H9 (cell line): ENCODE measurements at regions not wholly inside any gene's neighbourhood (a gene's known extent, or its start where the extent isn't known, plus 50 kb on each side); places are given as distances from the start of the nearest gene placed in this dataset.

Experiments
- DNase-seq: peaks from one replicate; pipeline ENCODE4 v3.0.0-alpha.2; 2017
- H2AFZ ChIP-seq: one replicate; pipeline ENCODE4 v1.6.1; 2013; ENCODE audit warnings: mild to moderate bottlenecking, low read length, control low read depth, moderate library complexity
- H2AK5ac ChIP-seq: 2 replicates; pipeline ENCODE4 v1.6.1; 2013; ENCODE audit warnings: low read length, control low read depth, mixed read lengths; ENCODE audit not compliant: insufficient read length
- H2BK120ac ChIP-seq: one replicate; pipeline ENCODE4 v1.6.1; 2013; ENCODE audit warnings: low read depth, mild to moderate bottlenecking, low read length, control low read depth, inconsistent platforms; ENCODE audit not compliant: poor library complexity, severe bottlenecking
- H2BK12ac ChIP-seq: 2 replicates; pipeline ENCODE4 v1.6.1; 2013; ENCODE audit warnings: low read length, control low read depth, mixed read lengths, low read depth; ENCODE audit not compliant: insufficient read length
- H2BK15ac ChIP-seq: 2 replicates; pipeline ENCODE4 v1.6.1; 2013; ENCODE audit warnings: low read depth, low read length, control low read depth
- H2BK20ac ChIP-seq: one replicate; pipeline ENCODE4 v1.6.1; 2013; ENCODE audit warnings: low read depth, mild to moderate bottlenecking, low read length, control low read depth, inconsistent platforms; ENCODE audit not compliant: poor library complexity, severe bottlenecking
- H2BK5ac ChIP-seq: 2 replicates; pipeline ENCODE4 v1.6.1; 2013; ENCODE audit warnings: low read length, control low read depth, mixed read lengths; ENCODE audit not compliant: insufficient read length
- H3K14ac ChIP-seq: 2 replicates; pipeline ENCODE4 v1.6.1; 2013; ENCODE audit warnings: low read length, control low read depth; ENCODE audit not compliant: insufficient read depth
- H3K18ac ChIP-seq: 2 replicates; pipeline ENCODE4 v1.6.1; 2013; ENCODE audit warnings: low read depth, mild to moderate bottlenecking, mixed read lengths, low read length, control low read depth; ENCODE audit not compliant: insufficient read length
- H3K23ac ChIP-seq: 2 replicates; pipeline ENCODE4 v1.6.1; 2013; ENCODE audit warnings: low read length, control low read depth, mixed read lengths, low read depth; ENCODE audit not compliant: insufficient read length
- H3K23me2 ChIP-seq: 2 replicates; pipeline ENCODE4 v1.6.1; 2013; ENCODE audit warnings: low read depth, mild to moderate bottlenecking, mixed read lengths, low read length, control low read depth; ENCODE audit not compliant: insufficient read length, poor library complexity, severe bottlenecking
- H3K27ac ChIP-seq: 2 replicates; pipeline ENCODE4 v1.5.1; 2013; ENCODE audit warnings: low read length, control low read depth, mixed read lengths, low read depth; ENCODE audit not compliant: insufficient read length
- H3K27me3 ChIP-seq: 2 replicates; pipeline ENCODE4 v1.6.1; 2013; ENCODE audit warnings: low read length, control low read depth, inconsistent platforms; ENCODE audit not compliant: insufficient read depth
- H3K4ac ChIP-seq: 2 replicates; pipeline ENCODE4 v1.6.1; 2013; ENCODE audit warnings: low read depth, mild to moderate bottlenecking, control low read depth, inconsistent platforms, low read length, moderate library complexity
- H3K4me1 ChIP-seq: 2 replicates; pipeline ENCODE4 v1.6.1; 2013; ENCODE audit warnings: low read length, control low read depth, inconsistent platforms; ENCODE audit not compliant: insufficient read depth
- H3K4me2 ChIP-seq: 2 replicates; pipeline ENCODE4 v1.6.1; 2013; ENCODE audit warnings: low read length, control low read depth, mixed read lengths; ENCODE audit not compliant: insufficient read length, insufficient read depth
- H3K56ac ChIP-seq: 2 replicates; pipeline ENCODE4 v1.6.1; 2013; ENCODE audit warnings: low read depth, mild to moderate bottlenecking, mixed read lengths, low read length, control low read depth; ENCODE audit not compliant: insufficient read length
- H3K79me1 ChIP-seq: 2 replicates; pipeline ENCODE4 v1.6.1; 2013; ENCODE audit warnings: low read depth, mild to moderate bottlenecking, moderate library complexity, low read length, control low read depth, inconsistent platforms; ENCODE audit not compliant: insufficient read depth, poor library complexity, severe bottlenecking
- H3K79me2 ChIP-seq: 2 replicates; pipeline ENCODE4 v1.6.1; 2013; ENCODE audit warnings: low read length, control low read depth, inconsistent platforms; ENCODE audit not compliant: insufficient read depth
- H3K9ac ChIP-seq: 2 replicates; pipeline ENCODE4 v1.6.1; 2013; ENCODE audit warnings: low read length, control low read depth, mixed read lengths; ENCODE audit not compliant: insufficient read length; ENCODE audit errors: extremely low read depth
- H3K9me3 ChIP-seq: one replicate; pipeline ENCODE4 v1.6.1; 2013; ENCODE audit warnings: low read depth, low read length, inconsistent platforms; ENCODE audit not compliant: control insufficient read depth
- H3T11ph ChIP-seq: one replicate; pipeline ENCODE4 v1.6.1; 2013; ENCODE audit warnings: mild to moderate bottlenecking, low read length, control low read depth, inconsistent platforms
- H4K20me1 ChIP-seq: one replicate; pipeline ENCODE4 v1.6.1; 2013; ENCODE audit not compliant: control insufficient read depth, insufficient read length, insufficient read depth
- H4K5ac ChIP-seq: 2 replicates; pipeline ENCODE4 v1.6.1; 2013; ENCODE audit warnings: low read depth, mild to moderate bottlenecking, mixed read lengths, low read length, control low read depth; ENCODE audit not compliant: insufficient read length
- H4K8ac ChIP-seq: replicated peaks from 2 replicates; pipeline ENCODE4 v1.6.1; 2013; ENCODE audit warnings: low read length, control low read depth, mixed read lengths, low read depth; ENCODE audit not compliant: insufficient read length
- H4K91ac ChIP-seq: 2 replicates; pipeline ENCODE4 v1.6.1; 2013; ENCODE audit warnings: low read depth, mild to moderate bottlenecking, moderate library complexity, mixed read lengths, low read length, control low read depth; ENCODE audit not compliant: insufficient read length
- H3K27ac Mint-ChIP-seq, 3 experiments: 2 replicates in 2 of 3; 3 replicates in 1 of 3; pipeline ENCODE4 v1.8.0; 2020 to 2021; ENCODE audit warnings: mixed read lengths in 3 of 3, mild to moderate bottlenecking in 1 of 3, moderate library complexity in 1 of 3
- H3K27me3 Mint-ChIP-seq: 2 replicates; pipeline ENCODE4 v1.8.0; 2021; ENCODE audit warnings: low read depth, mild to moderate bottlenecking, moderate library complexity, mixed read lengths
- H3K36me3 Mint-ChIP-seq, 3 experiments: 2 replicates in 2 of 3; 3 replicates in 1 of 3; pipeline ENCODE4 v1.8.0; 2020 to 2021; ENCODE audit warnings: low read depth in 3 of 3, mixed read lengths in 3 of 3; ENCODE audit not compliant: insufficient read depth in 1 of 3
- H3K4me1 Mint-ChIP-seq, 2 experiments: 2 replicates each; pipeline ENCODE4 v1.8.0; 2020; ENCODE audit warnings: mixed read lengths in 2 of 2
- H3K4me3 Mint-ChIP-seq, 2 experiments: 2 replicates in 1 of 2; 3 replicates in 1 of 2; pipeline ENCODE4 v1.8.0; 2020 to 2021; ENCODE audit warnings: mild to moderate bottlenecking in 2 of 2, mixed read lengths in 2 of 2, moderate library complexity in 1 of 2
- H3K9me3 Mint-ChIP-seq, 2 experiments: 2 replicates in 1 of 2; 3 replicates in 1 of 2; pipeline ENCODE4 v1.8.0; 2020; ENCODE audit warnings: mild to moderate bottlenecking in 2 of 2, mixed read lengths in 2 of 2, moderate library complexity in 1 of 2
- WGBS: extraction: QIAGEN DNeasy Blood & Tissue Kit; methylation state at CpG from one replicate; pipeline ENCODE4 v1.1.7; 2013; ENCODE audit warnings: missing lambda C conversion rate, low lambda C conversion rate, mixed read lengths; ENCODE audit not compliant: insufficient read length; ENCODE audit errors: extremely low coverage; 5-methylcytosine and 5-hydroxymethylcytosine counted together
- TF ChIP-seq, protein P1 (sequence below): fragments of 200-600 bp; sonication (generic); conservative IDR thresholded peaks from 3 replicates; pipeline ENCODE4 v1.8.0; 2021; ENCODE audit warnings: antibody characterized with exemption, mild to moderate bottlenecking

DNA sequence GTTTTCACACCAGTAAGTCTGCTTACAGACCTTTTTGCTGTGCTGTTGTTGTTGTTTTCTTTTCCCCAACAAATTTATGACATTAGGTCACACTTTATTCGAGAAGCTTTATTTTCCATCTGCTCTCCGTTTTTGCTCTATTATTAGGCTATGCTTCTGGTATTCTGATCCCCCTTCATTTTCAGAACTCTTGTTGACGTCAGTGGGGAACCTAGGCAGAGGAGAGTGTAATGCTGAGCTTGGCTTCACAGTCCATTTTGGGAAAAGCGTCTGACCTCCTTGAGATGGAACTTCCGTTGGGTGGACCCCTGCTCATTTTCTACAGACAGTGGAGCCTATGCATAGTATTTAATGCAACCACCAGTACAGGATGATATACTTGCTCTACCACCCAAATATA, 387.9 kb upstream of the MEF2C start:
- Histone ChIP-seq H3K79me2 (no peaks in the 10 kb centered on the region), H2BK15ac (no peak overlapping the region), H3K9ac (no peak overlapping the region), H2BK20ac (no peak overlapping the region), H3K4me2 (no peak overlapping the region), H2BK12ac (no peak overlapping the region), H4K5ac (no peak overlapping the region), H3K23ac (no peak overlapping the region), H3K56ac (no peak overlapping the region), H2AFZ (no peak overlapping the region), H3K4ac (no peak overlapping the region), H3T11ph (no peak overlapping the region), H3K79me1 (no peaks in the 10 kb centered on the region), H4K8ac (no peak overlapping the region), H3K14ac (no peak overlapping the region), H3K23me2 (no peaks in the 10 kb centered on the region), H2BK120ac (no peak overlapping the region), H2BK5ac (no peak overlapping the region), H3K18ac (no peak overlapping the region), H3K27ac (no peak overlapping the region), H3K4me1 (no peaks in the 10 kb centered on the region), H3K27me3 (no peaks in the 10 kb centered on the region), H3K9me3 (no peaks in the 10 kb centered on the region), H2AK5ac (no peak overlapping the region), H4K91ac (no peak overlapping the region), H4K20me1 (no peaks in the 10 kb centered on the region)
- Mint-ChIP-seq H3K4me3 (no peak overlapping the region), H3K36me3 (no peaks in the 10 kb centered on the region), H3K27me3 (no peaks in the 10 kb centered on the region), H3K27ac (no peak overlapping the region), H3K4me1 (no peaks in the 10 kb centered on the region), H3K9me3 (no peaks in the 10 kb centered on the region; a peak in 1 of 5 replicates)
- WGBS: no CpG with 5 or more reads among the region's 5 CpGs
- DNase-seq: no peak
- TF ChIP-seq, protein P1, sequence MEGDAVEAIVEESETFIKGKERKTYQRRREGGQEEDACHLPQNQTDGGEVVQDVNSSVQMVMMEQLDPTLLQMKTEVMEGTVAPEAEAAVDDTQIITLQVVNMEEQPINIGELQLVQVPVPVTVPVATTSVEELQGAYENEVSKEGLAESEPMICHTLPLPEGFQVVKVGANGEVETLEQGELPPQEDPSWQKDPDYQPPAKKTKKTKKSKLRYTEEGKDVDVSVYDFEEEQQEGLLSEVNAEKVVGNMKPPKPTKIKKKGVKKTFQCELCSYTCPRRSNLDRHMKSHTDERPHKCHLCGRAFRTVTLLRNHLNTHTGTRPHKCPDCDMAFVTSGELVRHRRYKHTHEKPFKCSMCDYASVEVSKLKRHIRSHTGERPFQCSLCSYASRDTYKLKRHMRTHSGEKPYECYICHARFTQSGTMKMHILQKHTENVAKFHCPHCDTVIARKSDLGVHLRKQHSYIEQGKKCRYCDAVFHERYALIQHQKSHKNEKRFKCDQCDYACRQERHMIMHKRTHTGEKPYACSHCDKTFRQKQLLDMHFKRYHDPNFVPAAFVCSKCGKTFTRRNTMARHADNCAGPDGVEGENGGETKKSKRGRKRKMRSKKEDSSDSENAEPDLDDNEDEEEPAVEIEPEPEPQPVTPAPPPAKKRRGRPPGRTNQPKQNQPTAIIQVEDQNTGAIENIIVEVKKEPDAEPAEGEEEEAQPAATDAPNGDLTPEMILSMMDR: no peak
